Neural progenitor cell (in vitro differentiated cells): ENCODE measurements at regions not wholly inside any gene's neighbourhood (a gene's known extent, or its start where the extent isn't known, plus 50 kb on each side); places are given as distances from the start of the nearest gene placed in this dataset.

Experiments
- EZH2phosphoT487 ChIP-seq: fragments of 200-600 bp; sonication (generic); IDR thresholded peaks from 2 replicates; pipeline ENCODE4 v1.6.1; 2017; ENCODE audit warnings: antibody characterized with exemption
- TF ChIP-seq, protein P1 (sequence below): fragments of 200-600 bp; sonication (generic); IDR thresholded peaks from 2 replicates; pipeline ENCODE4 v1.5.1; 2017; ENCODE audit warnings: antibody characterized with exemption, mild to moderate bottlenecking

DNA sequence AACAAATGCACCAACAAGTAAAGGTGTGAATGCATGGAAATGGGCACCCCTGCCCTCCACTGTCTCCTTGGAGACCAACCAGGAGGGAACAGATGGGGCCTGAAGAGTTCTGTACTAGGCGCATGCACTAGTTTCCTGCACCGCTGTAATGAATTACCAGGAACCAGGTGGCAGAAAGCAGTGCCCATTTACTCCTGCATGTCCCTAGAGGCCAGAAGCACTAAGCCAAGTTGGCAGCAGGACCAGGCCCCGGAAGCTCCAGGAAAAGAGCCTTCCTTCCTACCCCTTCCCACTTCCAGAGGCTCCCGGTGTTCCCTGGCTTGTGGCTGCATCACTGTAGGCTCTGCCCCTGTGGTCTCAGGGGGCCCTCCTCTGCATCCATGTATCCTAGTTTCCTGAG lies 237.5 kb upstream of the PPP2R2D start:
- TF ChIP-seq, protein P1, sequence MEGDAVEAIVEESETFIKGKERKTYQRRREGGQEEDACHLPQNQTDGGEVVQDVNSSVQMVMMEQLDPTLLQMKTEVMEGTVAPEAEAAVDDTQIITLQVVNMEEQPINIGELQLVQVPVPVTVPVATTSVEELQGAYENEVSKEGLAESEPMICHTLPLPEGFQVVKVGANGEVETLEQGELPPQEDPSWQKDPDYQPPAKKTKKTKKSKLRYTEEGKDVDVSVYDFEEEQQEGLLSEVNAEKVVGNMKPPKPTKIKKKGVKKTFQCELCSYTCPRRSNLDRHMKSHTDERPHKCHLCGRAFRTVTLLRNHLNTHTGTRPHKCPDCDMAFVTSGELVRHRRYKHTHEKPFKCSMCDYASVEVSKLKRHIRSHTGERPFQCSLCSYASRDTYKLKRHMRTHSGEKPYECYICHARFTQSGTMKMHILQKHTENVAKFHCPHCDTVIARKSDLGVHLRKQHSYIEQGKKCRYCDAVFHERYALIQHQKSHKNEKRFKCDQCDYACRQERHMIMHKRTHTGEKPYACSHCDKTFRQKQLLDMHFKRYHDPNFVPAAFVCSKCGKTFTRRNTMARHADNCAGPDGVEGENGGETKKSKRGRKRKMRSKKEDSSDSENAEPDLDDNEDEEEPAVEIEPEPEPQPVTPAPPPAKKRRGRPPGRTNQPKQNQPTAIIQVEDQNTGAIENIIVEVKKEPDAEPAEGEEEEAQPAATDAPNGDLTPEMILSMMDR = no peak
- no peak for TF ChIP-seq EZH2phosphoT487
